Esophagus muscularis mucosa (tissue), 4 donors: ENCODE measurements at regions not wholly inside any gene's neighbourhood (a gene's known extent, or its start where the extent isn't known, plus 50 kb on each side); places are given as distances from the start of the nearest gene placed in this dataset.

Experiments
- DNase-seq: peaks from one replicate; pipeline ENCODE4 v3.0.0-alpha.2; 2017; ENCODE audit errors: extremely low spot score
- H3K27ac ChIP-seq, 4 donors: fragments of 200-600 bp; sonication (generic); replicated peaks in 1 of 4; 1 replicate in 3 of 4; 2 replicates in 1 of 4; pipeline ENCODE4 v1.5.1; 2016 to 2019; ENCODE audit warnings: mild to moderate bottlenecking in 1 of 4
- H3K27me3 ChIP-seq, 4 donors: fragments of 200-600 bp; sonication (generic); one replicate each; pipeline versions ENCODE4 v1.5.1 to v1.6.0; 2016 to 2019
- H3K36me3 ChIP-seq, 4 donors: fragments of 200-600 bp; sonication (generic); one replicate each; pipeline ENCODE4 v1.5.1; 2016 to 2019
- H3K4me1 ChIP-seq, 4 donors: fragments of 200-600 bp; sonication (generic); one replicate each; pipeline ENCODE4 v1.5.1; 2016 to 2019
- H3K4me3 ChIP-seq, 4 donors: fragments of 200-600 bp; sonication (generic); 1 replicate in 2 of 4; 2 replicates in 2 of 4; pipeline ENCODE4 v1.5.1; 2016 to 2019; ENCODE audit warnings: mild to moderate bottlenecking in 4 of 4, moderate library complexity in 1 of 4
- H3K9me3 ChIP-seq, 4 donors: fragments of 200-600 bp; sonication (generic); 1 replicate in 3 of 4; 2 replicates in 1 of 4; pipeline ENCODE4 v1.5.1; 2016 to 2019
- CTCF ChIP-seq, 3 experiments: fragments of 200-600 bp in 2 of 3; fragments of 450-650 bp in 1 of 3; sonication (generic) in 2 of 3; IDR thresholded peaks; one replicate each; pipeline ENCODE4 v1.5.1; 2017 to 2019; ENCODE audit warnings: antibody characterized with exemption in 3 of 3, mild to moderate bottlenecking in 2 of 3, moderate library complexity in 1 of 3
- EP300 ChIP-seq: sonication (generic); formaldehyde crosslinking; IDR thresholded peaks from one replicate; pipeline ENCODE4 v1.6.1; 2017; ENCODE audit warnings: antibody characterized with exemption
- POLR2A ChIP-seq: fragments of 450-650 bp; IDR thresholded peaks from one replicate; pipeline ENCODE4 v1.6.1; 2017; ENCODE audit warnings: antibody characterized with exemption, moderate library complexity, mild to moderate bottlenecking, low read depth
- POLR2AphosphoS5 ChIP-seq, 2 donors: sonication (generic); formaldehyde crosslinking; IDR thresholded peaks; one replicate each; pipeline ENCODE4 v1.6.1; 2017; ENCODE audit warnings: antibody characterized with exemption in 2 of 2
- WGBS: methylation state at CpG from one replicate; pipeline ENCODE4 v1.1.5; 2018; 5-methylcytosine and 5-hydroxymethylcytosine counted together
- intact Hi-C: fragments of 100-400 bp; cut with DNase I; formaldehyde crosslinking; loops from one replicate; pipeline ENCODE4 v1.15.1; 2023

GRCh38 chr1:58003059-58003458 is 543.5 kb downstream of the OMA1 start:
- Histone ChIP-seq H3K9me3 (no peaks in the 10 kb centered on the region), H3K4me3 (no peak overlapping the region), H3K36me3 (no peaks in the 10 kb centered on the region), H3K4me1 (no peaks in the 10 kb centered on the region), H3K27ac (no peak overlapping the region), H3K27me3 (no peaks in the 10 kb centered on the region)
- no peak for TF ChIP-seq CTCF (IDR thresholded peaks at IDR 0.05)
- no peak for TF ChIP-seq POLR2A
- TF ChIP-seq EP300, result no peak
- TF ChIP-seq POLR2AphosphoS5 (IDR thresholded peaks at IDR 0.05), result no peak
- WGBS, result 86% methylated on average over 3 of the region's 3 CpGs
- intact Hi-C loops, result no loop called here
- no peak for DNase-seq

GRCh38 chr1:58000821-58001220 is 545.7 kb downstream of the OMA1 start:
- Histone ChIP-seq H3K27ac (no peak overlapping the region), H3K9me3 (peaks cover 0 to 12% (median 9%) of the 10 kb centered on the region in 4 donors), H3K36me3 (no peaks in the 10 kb centered on the region), H3K27me3 (no peaks in the 10 kb centered on the region), H3K4me1 (no peaks in the 10 kb centered on the region), H3K4me3 (no peak overlapping the region)
- 75% methylated on average over 1 of the region's 1 CpG for WGBS
- intact Hi-C loops, result no loop called here
- TF ChIP-seq POLR2AphosphoS5 (IDR thresholded peaks at IDR 0.05), result no peak
- TF ChIP-seq CTCF (IDR thresholded peaks at IDR 0.05), result no peak
- TF ChIP-seq EP300, result no peak
- no peak for TF ChIP-seq POLR2A
- DNase-seq, result no peak

- no peaks in the 10 kb centered on the region for H3K36me3 ChIP-seq
- 54% methylated on average over 1 of the region's 1 CpG for WGBS
- no peak for TF ChIP-seq EP300
- no peak for TF ChIP-seq POLR2A
- no peak for TF ChIP-seq CTCF (IDR thresholded peaks at IDR 0.05)
- TF ChIP-seq POLR2AphosphoS5 (IDR thresholded peaks at IDR 0.05), result no peak
- no peak overlapping the region for H3K27ac ChIP-seq
- H3K9me3 ChIP-seq, result peaks cover 0 to 12% (median 9%) of the 10 kb centered on the region in 4 donors
- no peaks in the 10 kb centered on the region for H3K4me1 ChIP-seq
- H3K27me3 ChIP-seq, result no peaks in the 10 kb centered on the region
- intact Hi-C loops, result no loop called here
- no peak overlapping the region for H3K4me3 ChIP-seq
- no peak for DNase-seq
Observed at GRCh38 chr1:58000116-58000515, 546.4 kb downstream of the OMA1 start.

- Histone ChIP-seq H3K36me3 (no peaks in the 10 kb centered on the region), H3K4me3 (no peak overlapping the region)
- no peak for DNase-seq
Observed at GRCh38 chr1:57996400-57996799, 550.1 kb downstream of the OMA1 start.

GRCh38 chr1:57991289-57991688 is 555.2 kb downstream of the OMA1 start:
- no peaks in the 10 kb centered on the region for H3K4me1 ChIP-seq
- no peak for TF ChIP-seq CTCF (IDR thresholded peaks at IDR 0.05)
- no peak for TF ChIP-seq POLR2A
- TF ChIP-seq POLR2AphosphoS5 (IDR thresholded peaks at IDR 0.05), result no peak
- TF ChIP-seq EP300, result no peak
- no peaks in the 10 kb centered on the region for H3K36me3 ChIP-seq
- H3K27me3 ChIP-seq, result no peaks in the 10 kb centered on the region
- intact Hi-C loops, result no loop called here
- no peaks in the 10 kb centered on the region for H3K9me3 ChIP-seq
- no peak overlapping the region for H3K27ac ChIP-seq
- no peak overlapping the region for H3K4me3 ChIP-seq
- no peak for DNase-seq
- WGBS, result 83% methylated on average over 7 of the region's 7 CpGs

More at GRCh38 chr1:57996400-57996799, 550.1 kb downstream of the OMA1 start:
- Histone ChIP-seq H3K4me1 (no peaks in the 10 kb centered on the region), H3K27ac (no peak overlapping the region), H3K27me3 (no peaks in the 10 kb centered on the region), H3K9me3 (peaks cover 0 to 12% (median 9%) of the 10 kb centered on the region in 4 donors)
- 80% methylated on average over 2 of the region's 2 CpGs for WGBS
- no peak for TF ChIP-seq POLR2A
- no peak for TF ChIP-seq POLR2AphosphoS5 (IDR thresholded peaks at IDR 0.05)
- intact Hi-C loops, result no loop called here
